Large intestine (tissue), 3 donors: ENCODE measurements at regions not wholly inside any gene's neighbourhood (a gene's known extent, or its start where the extent isn't known, plus 50 kb on each side); places are given as distances from the start of the nearest gene placed in this dataset.
"Not testable (repeated sequence)": the region's sequence is repeated elsewhere in the genome, so short reads cannot be mapped to it uniquely, and the experiment has no call there.

Experiments used
- DNase-seq, 2 donors: peaks; one replicate each; pipeline versions ENCODE4 v3.0.0 to v3.0.0-alpha.2; 2013
- H3K27ac ChIP-seq: one replicate; pipeline ENCODE4 v1.5.1; 2013; ENCODE audit warnings: low read length
- H3K27me3 ChIP-seq: 2 replicates; pipeline ENCODE4 v1.6.1; 2013; ENCODE audit warnings: low read length; ENCODE audit not compliant: control insufficient read depth, insufficient read depth
- H3K36me3 ChIP-seq: 2 replicates; pipeline ENCODE4 v1.6.1; 2013; ENCODE audit warnings: low read length; ENCODE audit not compliant: control insufficient read depth, insufficient read depth
- H3K4me1 ChIP-seq: one replicate; pipeline ENCODE4 v1.6.1; 2013; ENCODE audit warnings: low read length; ENCODE audit not compliant: control insufficient read depth, insufficient read depth
- H3K4me3 ChIP-seq: one replicate; pipeline ENCODE4 v1.5.1; 2013; ENCODE audit warnings: low read length
- H3K9me3 ChIP-seq: one replicate; pipeline ENCODE4 v1.6.1; 2013; ENCODE audit warnings: mild to moderate bottlenecking, low read depth, low read length, moderate library complexity; ENCODE audit not compliant: control insufficient read depth
- WGBS: methylation state at CpG from one replicate; pipeline ENCODE4 v1.1.5; 2013; ENCODE audit warnings: low lambda C conversion rate; ENCODE audit not compliant: insufficient coverage; 5-methylcytosine and 5-hydroxymethylcytosine counted together

DNA sequence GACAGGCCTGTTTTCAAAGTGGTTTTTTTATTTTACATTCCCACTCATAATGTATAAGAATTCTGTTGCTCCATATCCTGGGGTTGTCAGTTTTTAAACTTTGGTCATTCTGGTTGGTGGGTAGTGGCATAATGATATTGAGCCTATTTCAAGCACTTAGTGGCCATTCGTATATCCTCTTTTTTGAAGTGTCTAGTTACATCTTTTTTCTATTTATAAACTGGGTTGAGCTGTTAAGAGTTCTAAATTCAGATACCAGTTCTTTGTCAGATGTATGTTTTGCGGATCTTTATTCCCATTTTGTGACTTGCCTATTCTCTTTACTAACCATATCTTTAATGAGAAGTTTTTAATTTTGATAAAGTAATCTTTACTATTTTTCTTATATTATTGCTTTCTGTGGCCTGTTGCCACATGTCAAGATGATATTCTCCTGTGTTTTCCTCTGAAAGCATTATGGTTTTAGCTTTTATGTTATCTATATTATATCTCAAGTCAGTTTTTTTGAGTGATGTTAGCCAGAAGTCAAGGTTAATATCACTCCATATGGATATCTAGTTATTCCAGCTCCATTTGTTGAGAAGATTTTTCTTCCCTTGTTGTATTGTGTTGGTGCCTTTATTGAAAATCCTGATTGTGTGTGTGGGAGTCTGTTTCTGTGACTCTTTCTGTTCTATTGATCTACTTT lies 110.9 kb downstream of the FHIP1A start:
- H3K9me3 ChIP-seq = no peaks in the 10 kb centered on the region
- WGBS = 60% methylated on average over 1 of the region's 2 CpGs
- no peaks in the 10 kb centered on the region for H3K36me3 ChIP-seq
- H3K4me1 ChIP-seq = no peaks in the 10 kb centered on the region
- no peak overlapping the region for H3K27ac ChIP-seq
- H3K4me3 ChIP-seq = no peak overlapping the region
- no peaks in the 10 kb centered on the region for H3K27me3 ChIP-seq
- DNase-seq = no peak

DNA sequence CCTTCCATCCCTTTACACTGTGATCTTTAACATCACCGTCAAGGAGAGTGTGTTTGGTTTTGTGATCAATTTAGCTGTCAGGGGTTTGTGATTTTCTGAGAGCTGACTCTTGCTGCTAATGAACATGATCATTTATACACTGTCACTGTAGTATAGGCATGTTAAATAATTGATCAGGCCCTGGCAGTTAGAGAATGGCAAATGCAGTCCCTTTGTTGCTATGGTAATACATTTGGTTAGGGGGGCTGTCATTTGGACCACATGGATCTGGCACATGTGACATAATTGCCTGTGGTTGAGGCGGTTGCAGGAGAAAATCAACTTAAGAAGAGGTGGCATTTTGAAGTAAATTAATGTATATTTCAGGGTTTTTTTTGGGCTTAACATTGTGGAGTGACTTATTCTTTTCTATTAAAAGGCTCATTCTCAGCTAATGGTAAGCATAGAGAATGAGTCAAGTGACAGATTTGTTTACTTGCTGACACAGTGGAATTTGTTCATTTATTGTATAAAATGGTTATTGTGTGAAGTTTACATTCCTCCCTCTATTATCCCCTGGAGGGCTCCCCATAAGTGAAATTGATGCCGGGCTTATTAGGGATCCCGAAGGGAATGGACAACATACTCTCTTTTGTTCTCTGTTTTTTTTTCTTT lies 114.0 kb downstream of the FHIP1A start:
- no peaks in the 10 kb centered on the region for H3K4me1 ChIP-seq
- no peak overlapping the region for H3K27ac ChIP-seq
- no peaks in the 10 kb centered on the region for H3K36me3 ChIP-seq
- no peaks in the 10 kb centered on the region for H3K27me3 ChIP-seq
- no peak for DNase-seq
- WGBS = 88% methylated on average over 1 of the region's 4 CpGs
- peaks cover 8% of the 10 kb centered on the region for H3K9me3 ChIP-seq
- no peak overlapping the region for H3K4me3 ChIP-seq

DNA sequence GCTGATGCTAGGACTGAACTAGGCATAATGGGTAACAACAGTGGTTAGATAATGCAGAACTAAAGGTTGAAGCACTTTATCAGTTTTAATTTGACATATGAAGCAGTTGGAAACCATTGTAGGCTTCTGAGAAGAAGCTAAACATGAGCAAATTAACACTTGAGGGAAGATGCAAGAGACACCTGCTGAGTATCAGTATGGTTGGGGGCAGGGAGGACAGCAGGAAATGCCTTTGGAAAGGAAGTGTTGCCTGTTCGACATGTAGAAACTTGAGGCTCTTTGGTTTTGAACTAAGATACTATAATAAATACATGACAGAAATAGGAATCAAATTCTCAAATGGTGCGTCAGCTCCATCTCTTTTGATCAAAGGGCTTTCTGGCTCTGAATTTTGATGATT lies 115.6 kb downstream of the FHIP1A start:
- no peak for DNase-seq
- 80% methylated on average over 1 of the region's 2 CpGs for WGBS
- H3K4me1 ChIP-seq = no peaks in the 10 kb centered on the region
- no peaks in the 10 kb centered on the region for H3K27me3 ChIP-seq
- no peak overlapping the region for H3K4me3 ChIP-seq
- H3K27ac ChIP-seq = no peak overlapping the region
- H3K9me3 ChIP-seq = peaks cover 8% of the 10 kb centered on the region
- no peaks in the 10 kb centered on the region for H3K36me3 ChIP-seq

DNA sequence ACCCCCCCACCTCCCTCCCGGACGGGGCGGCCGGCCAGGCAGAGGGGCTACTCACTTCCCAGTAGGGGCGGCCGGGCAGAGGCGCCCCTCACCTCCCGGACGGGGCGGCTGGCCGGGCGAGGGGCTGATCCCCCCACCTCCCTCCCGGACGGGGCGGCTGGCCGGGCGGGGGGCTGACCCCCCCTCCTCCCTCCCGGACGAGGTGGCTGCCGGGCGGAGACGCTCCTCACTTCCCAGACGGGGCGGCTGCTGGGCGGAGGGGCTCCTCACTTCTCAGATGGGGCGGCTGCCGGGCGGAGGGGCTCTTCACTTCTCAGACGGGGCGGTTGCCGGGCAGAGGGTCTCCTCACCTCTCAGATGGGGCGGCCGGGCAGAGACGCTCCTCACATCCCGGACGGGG lies 117.5 kb downstream of the FHIP1A start:
- not testable (repeated sequence) for H3K4me1 ChIP-seq, H3K27ac ChIP-seq, H3K36me3 ChIP-seq, H3K4me3 ChIP-seq, H3K9me3 ChIP-seq, H3K27me3 ChIP-seq, DNase-seq
- WGBS = no CpG with 5 or more reads among the region's 36 CpGs

DNA sequence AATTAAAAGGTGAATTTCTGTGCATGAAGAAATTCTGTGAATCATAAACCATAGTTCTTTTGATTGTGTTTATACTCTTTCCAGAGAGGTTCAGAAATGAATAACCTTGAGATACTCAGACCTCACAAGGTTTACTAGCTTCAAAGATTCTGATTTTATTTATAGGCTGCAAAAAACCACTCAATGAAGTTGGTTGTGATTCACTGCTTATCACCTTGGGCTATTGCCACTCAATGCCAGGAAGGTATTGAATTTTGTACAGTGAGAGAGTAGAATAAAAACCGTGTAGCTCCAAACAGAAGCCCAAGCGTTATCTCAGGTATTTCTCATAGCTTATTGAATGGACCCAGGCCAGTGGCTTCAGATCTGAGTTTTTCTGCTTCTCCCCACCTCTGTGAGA lies 118.7 kb downstream of the FHIP1A start:
- H3K9me3 ChIP-seq = peaks cover 8% of the 10 kb centered on the region
- H3K4me1 ChIP-seq = no peaks in the 10 kb centered on the region
- no peak overlapping the region for H3K27ac ChIP-seq
- no peak for DNase-seq
- H3K4me3 ChIP-seq = no peak overlapping the region
- WGBS = no CpG with 5 or more reads among the region's 2 CpGs
- no peaks in the 10 kb centered on the region for H3K36me3 ChIP-seq
- H3K27me3 ChIP-seq = no peaks in the 10 kb centered on the region

DNA sequence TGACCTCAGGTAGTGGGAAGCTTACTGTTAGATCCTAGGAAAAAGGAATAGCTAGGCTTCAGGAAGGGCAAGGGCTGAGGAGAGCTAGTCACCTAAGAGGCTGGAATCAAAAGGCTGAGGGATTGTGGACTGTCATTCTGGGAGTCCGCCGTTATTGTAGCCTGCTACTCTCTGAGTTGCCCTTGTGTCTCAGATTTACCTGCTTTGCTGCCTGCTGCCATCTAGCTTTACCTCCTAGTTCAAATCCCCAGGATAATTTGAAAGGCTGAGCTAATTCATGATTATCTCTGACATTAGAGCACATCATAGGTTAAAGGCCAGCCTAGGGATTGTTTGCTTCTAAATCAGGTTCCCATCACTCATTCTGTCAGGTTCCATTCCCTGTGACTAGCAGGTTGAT lies 120.2 kb downstream of the FHIP1A start:
- Histone ChIP-seq H3K4me1 (no peaks in the 10 kb centered on the region), H3K36me3 (no peaks in the 10 kb centered on the region), H3K9me3 (peaks cover 8% of the 10 kb centered on the region), H3K4me3 (no peak overlapping the region), H3K27me3 (no peaks in the 10 kb centered on the region), H3K27ac (no peak overlapping the region)
- DNase-seq = no peak
- WGBS = no CpG with 5 or more reads among the region's 2 CpGs

DNA sequence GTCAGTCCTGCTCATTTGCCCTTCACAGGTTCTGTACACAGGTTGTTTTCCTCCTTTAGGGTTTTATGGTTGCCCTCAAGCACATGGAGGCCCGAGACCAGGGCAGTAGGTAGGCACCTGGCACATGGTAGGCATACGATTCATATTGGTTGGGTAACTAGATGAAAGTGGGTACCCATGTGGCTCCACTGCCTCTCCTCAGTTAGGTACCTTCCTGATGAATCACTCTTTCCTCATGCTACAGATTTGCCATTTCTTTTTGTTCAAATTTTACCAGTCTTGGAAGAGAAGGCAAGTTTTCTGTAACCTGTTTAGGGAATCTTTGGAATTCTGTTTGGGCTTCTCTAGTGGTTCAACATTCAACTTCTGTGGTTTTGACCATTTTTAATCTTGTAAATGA lies 121.3 kb downstream of the FHIP1A start:
- H3K27ac ChIP-seq = no peak overlapping the region
- DNase-seq = no peak
- no peaks in the 10 kb centered on the region for H3K36me3 ChIP-seq
- peaks cover 8% of the 10 kb centered on the region for H3K9me3 ChIP-seq
- no peak overlapping the region for H3K4me3 ChIP-seq
- H3K27me3 ChIP-seq = no peaks in the 10 kb centered on the region
- no peaks in the 10 kb centered on the region for H3K4me1 ChIP-seq
- no CpG with 5 or more reads among the region's 2 CpGs for WGBS

DNA sequence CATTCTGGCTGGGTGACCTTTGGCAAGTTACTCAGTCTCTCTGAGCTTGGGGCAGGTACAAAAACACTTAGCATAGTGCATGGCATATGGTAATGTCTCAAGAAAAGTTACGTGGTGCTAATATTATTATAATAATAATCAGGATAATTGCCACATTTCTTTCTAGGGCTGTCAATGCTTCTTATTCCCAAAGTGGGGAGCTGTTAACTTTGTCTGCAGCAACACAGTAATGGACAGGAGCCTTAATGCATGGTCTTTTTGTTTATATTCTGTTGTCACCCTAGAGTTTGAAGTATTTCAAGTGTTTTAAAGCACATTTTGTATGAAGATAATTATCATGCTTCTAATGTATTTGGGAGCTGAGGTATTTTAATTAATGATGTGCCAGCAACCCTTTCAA lies 121.8 kb downstream of the FHIP1A start:
- H3K4me3 ChIP-seq = no peak overlapping the region
- no peak overlapping the region for H3K27ac ChIP-seq
- peaks cover 8% of the 10 kb centered on the region for H3K9me3 ChIP-seq
- no peaks in the 10 kb centered on the region for H3K36me3 ChIP-seq
- 100% methylated on average over 1 of the region's 1 CpG for WGBS
- no peaks in the 10 kb centered on the region for H3K27me3 ChIP-seq
- no peak for DNase-seq
- H3K4me1 ChIP-seq = no peaks in the 10 kb centered on the region

DNA sequence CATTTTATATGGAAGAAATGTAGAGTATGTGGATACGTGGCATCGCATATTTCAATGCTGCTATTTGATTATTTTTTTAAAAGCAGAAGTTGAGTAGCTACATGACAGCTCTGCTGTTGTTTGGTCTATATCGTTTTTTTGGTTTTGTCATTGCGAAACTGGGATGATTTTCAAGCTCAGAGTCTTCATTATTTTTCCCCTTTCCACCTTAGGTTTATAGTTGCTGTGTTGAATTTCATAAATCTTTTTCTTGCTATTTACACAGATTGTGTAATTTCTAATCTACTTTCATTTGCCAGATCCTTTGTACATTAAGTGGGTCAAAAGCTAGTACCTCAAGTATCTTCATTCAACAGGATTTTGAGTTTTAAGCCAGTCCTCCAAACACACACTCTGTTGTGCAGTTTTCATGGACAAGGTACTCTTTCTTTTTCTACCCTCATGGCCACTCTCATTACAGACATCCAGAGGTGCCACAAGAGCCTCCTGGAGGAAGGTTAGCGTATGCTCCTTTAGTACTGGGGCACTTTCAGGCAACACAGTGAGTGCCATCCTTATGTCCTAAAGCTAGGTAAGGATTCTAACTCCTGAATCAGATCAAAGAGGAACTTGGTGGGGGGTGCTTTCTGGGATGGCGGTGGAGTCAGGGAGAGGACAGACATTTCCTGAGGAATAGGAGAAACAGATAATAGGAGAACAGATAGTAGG lies 123.2 kb downstream of the FHIP1A start:
- no peak for DNase-seq
- Histone ChIP-seq H3K9me3 (peaks cover 3% of the 10 kb centered on the region), H3K27me3 (no peaks in the 10 kb centered on the region), H3K4me3 (no peak overlapping the region), H3K27ac (no peak overlapping the region), H3K4me1 (no peaks in the 10 kb centered on the region), H3K36me3 (no peaks in the 10 kb centered on the region)
- 97% methylated on average over 5 of the region's 6 CpGs for WGBS

DNA sequence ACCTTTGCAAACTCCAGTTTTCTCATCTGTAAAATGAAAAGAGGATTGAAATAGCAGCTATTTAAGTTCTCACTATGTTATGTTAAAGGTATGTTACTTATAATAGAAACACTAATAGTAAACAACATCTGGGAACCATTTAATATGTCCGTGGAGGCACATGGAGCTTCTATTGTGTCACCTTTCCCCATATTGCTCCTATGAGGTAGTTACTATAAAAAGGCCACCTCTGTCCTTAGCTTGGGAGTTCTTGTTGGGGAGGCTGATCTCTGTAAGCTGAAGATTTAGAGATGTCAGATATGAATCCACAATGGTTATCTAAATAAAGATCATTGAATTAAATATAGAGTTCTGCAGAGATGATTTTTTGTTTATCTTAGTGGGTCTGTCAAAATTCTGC lies 125.2 kb downstream of the FHIP1A start:
- no peak overlapping the region for H3K27ac ChIP-seq
- no peaks in the 10 kb centered on the region for H3K9me3 ChIP-seq
- WGBS = 60% methylated on average over 1 of the region's 1 CpG
- H3K27me3 ChIP-seq = no peaks in the 10 kb centered on the region
- no peaks in the 10 kb centered on the region for H3K36me3 ChIP-seq
- no peak overlapping the region for H3K4me3 ChIP-seq
- no peaks in the 10 kb centered on the region for H3K4me1 ChIP-seq
- DNase-seq = no peak
